IMR-90 (cell line): ENCODE measurements at regions not wholly inside any gene's neighbourhood (a gene's known extent, or its start where the extent isn't known, plus 50 kb on each side); places are given as distances from the start of the nearest gene placed in this dataset.

Source experiments
- ATAC-seq: fragments of 200-7000 bp; cut with Tn5 transposase; 2 replicates; pipeline ENCODE4 v1.9.1; 2020; ENCODE audit warnings: low read depth, mild to moderate bottlenecking, moderate library complexity
- BruUV-seq: library from RNA; stranded (reverse); fragments of 400-500 nt; replicated peaks from 2 replicates; lab custom pipeline; 2021; lab: Mats Ljungman, UMichigan
- CTCF ChIA-PET: fragments of 300-600 bp; formaldehyde crosslinking; extraction: SDS; loops from one replicate; lab custom pipeline; 2021; ENCODE audit warnings: antibody characterized with exemption; lab: Yijun Ruan, JAX
- POLR2A ChIA-PET: fragments of 300-600 bp; sonication (Branson Sonifier 250); formaldehyde crosslinking; loops from one replicate; lab custom pipeline; 2022; ENCODE audit warnings: antibody characterized with exemption; ENCODE audit not compliant: unreplicated experiment; lab: Charles Lee
- DNase-seq: peaks from one replicate; pipeline ENCODE4 v3.0.0; 2013
- H2AFZ ChIP-seq: replicated peaks from 2 replicates; pipeline ENCODE3; 2013; ENCODE audit warnings: low read length, mild to moderate bottlenecking; ENCODE audit not compliant: poor library complexity
- H2AK5ac ChIP-seq: 2 replicates; pipeline ENCODE4 v1.6.1; 2013; ENCODE audit warnings: low read depth, low read length, inconsistent platforms
- H2AK9ac ChIP-seq: replicated peaks from 2 replicates; pipeline ENCODE3; 2013; ENCODE audit warnings: mild to moderate bottlenecking, low read depth, low read length, moderate library complexity; ENCODE audit not compliant: poor library complexity
- H2BK120ac ChIP-seq: 2 replicates; pipeline ENCODE4 v1.6.1; 2013; ENCODE audit warnings: low read depth, low read length, inconsistent platforms
- H2BK15ac ChIP-seq: 3 replicates; pipeline ENCODE4 v1.6.1; 2013; ENCODE audit warnings: low read depth, low read length, inconsistent platforms
- H2BK20ac ChIP-seq: 2 replicates; pipeline ENCODE4 v1.6.1; 2013; ENCODE audit warnings: low read depth, mild to moderate bottlenecking, inconsistent platforms, low read length, moderate library complexity
- H2BK5ac ChIP-seq: 2 replicates; pipeline ENCODE4 v1.6.1; 2013; ENCODE audit warnings: mild to moderate bottlenecking, low read depth, low read length, inconsistent platforms; ENCODE audit not compliant: poor library complexity, severe bottlenecking
- H3K14ac ChIP-seq: replicated peaks from 2 replicates; pipeline ENCODE4 v1.6.1; 2013; ENCODE audit warnings: low read depth, low read length, inconsistent platforms
- H3K18ac ChIP-seq: 2 replicates; pipeline ENCODE4 v1.6.1; 2013; ENCODE audit warnings: low read depth, low read length, control low read depth
- H3K23ac ChIP-seq: 2 replicates; pipeline ENCODE4 v1.6.1; 2013; ENCODE audit warnings: low read depth, low read length, inconsistent platforms
- H3K27ac ChIP-seq: 2 replicates; pipeline ENCODE4 v1.5.1; 2013; ENCODE audit warnings: mild to moderate bottlenecking, control low read depth, low read length; ENCODE audit not compliant: insufficient read depth
- H3K27me3 ChIP-seq: 2 replicates; pipeline ENCODE4 v1.6.1; 2013; ENCODE audit warnings: low read length; ENCODE audit not compliant: control insufficient read depth, insufficient read depth
- H3K36me3 ChIP-seq: 2 replicates; pipeline ENCODE4 v1.6.1; 2013; ENCODE audit warnings: low read length, mixed read lengths; ENCODE audit not compliant: control insufficient read depth, insufficient read depth
- H3K4ac ChIP-seq: 2 replicates; pipeline ENCODE4 v1.6.1; 2013; ENCODE audit warnings: low read depth, low read length, inconsistent platforms
- H3K4me1 ChIP-seq: 2 replicates; pipeline ENCODE4 v1.6.1; 2013; ENCODE audit warnings: low read length, mixed read lengths; ENCODE audit not compliant: control insufficient read depth, insufficient read depth
- H3K4me2 ChIP-seq: 2 replicates; pipeline ENCODE4 v1.6.1; 2013; ENCODE audit warnings: low read depth, mild to moderate bottlenecking, control low read depth, low read length, moderate library complexity
- H3K4me3 ChIP-seq: 2 replicates; pipeline ENCODE4 v1.5.1; 2013; ENCODE audit warnings: low read depth, mild to moderate bottlenecking, control low read depth, low read length, moderate library complexity; ENCODE audit not compliant: insufficient read depth
- H3K56ac ChIP-seq: 2 replicates; pipeline ENCODE4 v1.6.1; 2013; ENCODE audit warnings: low read length, inconsistent platforms; ENCODE audit not compliant: insufficient read depth; ENCODE audit errors: extremely low read depth
- H3K79me1 ChIP-seq, 2 experiments: 2 replicates each; pipeline ENCODE4 v1.6.1; 2013; ENCODE audit warnings: low read length in 2 of 2, inconsistent platforms in 1 of 2, low read depth in 1 of 2
- H3K9ac ChIP-seq: 2 replicates; pipeline ENCODE4 v1.6.1; 2013; ENCODE audit warnings: low read depth, low read length, control low read depth
- H3K9me1 ChIP-seq: 2 replicates; pipeline ENCODE4 v1.6.1; 2013; ENCODE audit warnings: low read length, inconsistent platforms; ENCODE audit not compliant: insufficient read depth
- H3K9me3 ChIP-seq: 2 replicates; pipeline ENCODE4 v1.6.1; 2013; ENCODE audit warnings: low read length; ENCODE audit not compliant: control insufficient read depth, insufficient read depth
- H4K20me1 ChIP-seq: 2 replicates; pipeline ENCODE4 v1.6.1; 2013; ENCODE audit warnings: low read length, inconsistent platforms; ENCODE audit not compliant: insufficient read depth
- H4K5ac ChIP-seq: 2 replicates; pipeline ENCODE4 v1.6.1; 2013; ENCODE audit warnings: mild to moderate bottlenecking, low read depth, low read length, control low read depth
- H4K8ac ChIP-seq, 2 experiments: 2 replicates each; pipeline ENCODE4 v1.6.1; 2013; ENCODE audit warnings: low read depth in 2 of 2, low read length in 2 of 2, control low read depth in 1 of 2, inconsistent platforms in 1 of 2
- H4K91ac ChIP-seq: 2 replicates; pipeline ENCODE4 v1.6.1; 2013; ENCODE audit warnings: low read depth, low read length, inconsistent platforms; ENCODE audit not compliant: insufficient read depth
- MAZ ChIP-seq: IDR thresholded peaks from 2 replicates; pipeline ENCODE4 v1.6.1; 2012; ENCODE audit warnings: low read depth, mild to moderate bottlenecking, low read length, improper control_type of control experiment, moderate library complexity, borderline replicate concordance
- WGBS, 2 experiments: methylation state at CpG; one replicate each; pipeline versions ENCODE4 v1.1.5 to v1.1.7; 2013; ENCODE audit warnings: missing lambda C conversion rate in 2 of 2; ENCODE audit not compliant: insufficient read length in 1 of 2; ENCODE audit errors: extremely low coverage in 2 of 2; 5-methylcytosine and 5-hydroxymethylcytosine counted together
- dilution Hi-C: fragments of 300-500 bp; cut with HindIII; formaldehyde crosslinking; loops from one replicate; pipeline ENCODE4 v1.14.3; 2018; ENCODE audit warnings: low sequenced_read_pairs; ENCODE audit not compliant: unreplicated experiment
- in situ Hi-C: fragments of 300-500 bp; cut with MboI; formaldehyde crosslinking; loops from 3 replicates; pipeline ENCODE4 v1.14.3; 2019; ENCODE audit warnings: low sequenced_read_pairs, inconsistent platforms, mixed read lengths
- intact Hi-C: fragments of 100-400 bp; cut with micrococcal nuclease; formaldehyde crosslinking; loops from 2 replicates; pipeline ENCODE4 v1.10.0; 2022
- TF ChIP-seq, protein P1 (sequence below): fragments of 150-350 bp; IDR thresholded peaks from 2 replicates; pipeline ENCODE4 v1.6.1; 2017; ENCODE audit warnings: mild to moderate bottlenecking, antibody characterized with exemption, low read length, low read depth

DNA sequence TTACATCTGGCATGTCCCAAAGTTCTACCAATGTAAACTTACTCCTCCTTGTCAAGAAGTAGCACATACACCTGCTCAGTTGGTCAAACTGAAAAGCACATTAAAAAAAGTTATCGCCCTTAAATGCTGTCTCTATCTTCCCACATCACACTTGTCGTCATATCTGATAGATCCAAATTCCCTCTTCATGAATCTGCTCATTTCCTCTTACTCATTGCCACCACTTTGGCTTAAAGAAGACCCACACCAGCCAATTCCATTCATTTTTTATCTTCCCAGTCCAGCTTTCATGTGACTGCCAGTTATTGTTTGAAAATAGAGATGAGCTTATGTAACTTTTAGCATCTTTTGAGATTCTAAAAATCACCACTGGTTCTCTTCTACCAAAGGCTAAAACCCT lies 305.9 kb upstream of the MTNR1B start:
- H3K4me1 ChIP-seq, result no peaks in the 10 kb centered on the region
- H3K9me3 ChIP-seq, result no peaks in the 10 kb centered on the region
- H3K4ac ChIP-seq, result no peak overlapping the region
- no peak overlapping the region for H3K4me2 ChIP-seq
- no peak overlapping the region for H3K56ac ChIP-seq
- no TSS peak for BruUV-seq
- no peaks in the 10 kb centered on the region for H3K9me1 ChIP-seq
- intact Hi-C loops (no loop called here), dilution Hi-C loops (no loop called here), in situ Hi-C loops (no loop called here)
- ChIA-PET POLR2A (no interaction called here), CTCF (no interaction called here)
- no peak overlapping the region for H2BK20ac ChIP-seq
- no peak overlapping the region for H2BK15ac ChIP-seq
- no peak overlapping the region for H2BK5ac ChIP-seq
- no peak overlapping the region for H2AK5ac ChIP-seq
- ATAC-seq, result no peak
- H4K5ac ChIP-seq, result no peak overlapping the region
- H3K18ac ChIP-seq, result no peak overlapping the region
- WGBS, 2 experiments, result 42% methylated on average over 2 of the region's 2 CpGs; no CpG with 5 or more reads in 1 of the 2 experiments
- no peak overlapping the region for H4K8ac ChIP-seq
- no peak overlapping the region for H3K23ac ChIP-seq
- H4K20me1 ChIP-seq, result no peaks in the 10 kb centered on the region
- TF ChIP-seq, protein P1, sequence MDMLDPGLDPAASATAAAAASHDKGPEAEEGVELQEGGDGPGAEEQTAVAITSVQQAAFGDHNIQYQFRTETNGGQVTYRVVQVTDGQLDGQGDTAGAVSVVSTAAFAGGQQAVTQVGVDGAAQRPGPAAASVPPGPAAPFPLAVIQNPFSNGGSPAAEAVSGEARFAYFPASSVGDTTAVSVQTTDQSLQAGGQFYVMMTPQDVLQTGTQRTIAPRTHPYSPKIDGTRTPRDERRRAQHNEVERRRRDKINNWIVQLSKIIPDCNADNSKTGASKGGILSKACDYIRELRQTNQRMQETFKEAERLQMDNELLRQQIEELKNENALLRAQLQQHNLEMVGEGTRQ, result no peak
- TF ChIP-seq MAZ, result no peak
- H3K36me3 ChIP-seq, result no peaks in the 10 kb centered on the region
- no peak for DNase-seq
- H3K4me3 ChIP-seq, result no peak overlapping the region
- H4K91ac ChIP-seq, result no peak overlapping the region
- no peak overlapping the region for H2AFZ ChIP-seq
- H3K9ac ChIP-seq, result no peak overlapping the region
- no peak overlapping the region for H3K27ac ChIP-seq
- no peak overlapping the region for H2AK9ac ChIP-seq
- H3K14ac ChIP-seq, result no peak overlapping the region
- H3K79me1 ChIP-seq, result no peaks in the 10 kb centered on the region
- H2BK120ac ChIP-seq, result no peak overlapping the region
- H3K27me3 ChIP-seq, result no peaks in the 10 kb centered on the region
